GM21528 (cell line): ENCODE measurements at regions not wholly inside any gene's neighbourhood (a gene's known extent, or its start where the extent isn't known, plus 50 kb on each side); places are given as distances from the start of the nearest gene placed in this dataset.

Source experiments
- ATAC-seq: cut with Tn5 transposase; IDR thresholded peaks from one replicate; pipeline ENCODE4 v1.9.1; 2021; ENCODE audit warnings: mild to moderate bottlenecking, moderate library complexity; ENCODE audit not compliant: unreplicated experiment, low FRiP score

GRCh38 chr21:27248814-27249213, 281.9 kb upstream of the ADAMTS5 start:
- ATAC-seq = no peak

GRCh38 chr21:27246741-27247140, 279.9 kb upstream of the ADAMTS5 start:
- no peak for ATAC-seq

DNA sequence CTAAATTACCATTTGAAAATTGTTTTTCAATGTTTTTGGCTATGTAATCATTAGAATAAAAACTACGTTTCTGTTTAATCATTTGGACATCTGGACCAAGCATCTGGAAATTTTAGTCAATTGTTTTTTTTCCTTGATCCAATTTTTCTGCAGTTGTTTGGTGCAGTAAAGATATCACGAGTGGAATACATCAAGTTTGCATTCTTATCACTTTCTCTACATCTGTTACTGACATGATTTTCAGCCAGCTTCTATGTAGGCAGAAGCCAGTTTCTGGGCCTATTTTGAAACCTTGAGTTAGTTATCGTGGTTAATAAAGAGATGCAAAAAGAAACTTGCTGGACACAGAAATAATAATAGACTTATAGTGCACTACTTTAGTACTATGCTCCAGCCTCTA, 277.9 kb upstream of the ADAMTS5 start:
- no peak for ATAC-seq

- no peak for ATAC-seq
These were observed 277.5 kb upstream of the ADAMTS5 start for GRCh38 chr21:27244352-27244751.

- no peak for ATAC-seq
These were observed 274.0 kb upstream of the ADAMTS5 start for GRCh38 chr21:27240839-27241238.

GRCh38 chr21:27233514-27234115, 266.7 kb upstream of the ADAMTS5 start:
- ATAC-seq = no peak

DNA sequence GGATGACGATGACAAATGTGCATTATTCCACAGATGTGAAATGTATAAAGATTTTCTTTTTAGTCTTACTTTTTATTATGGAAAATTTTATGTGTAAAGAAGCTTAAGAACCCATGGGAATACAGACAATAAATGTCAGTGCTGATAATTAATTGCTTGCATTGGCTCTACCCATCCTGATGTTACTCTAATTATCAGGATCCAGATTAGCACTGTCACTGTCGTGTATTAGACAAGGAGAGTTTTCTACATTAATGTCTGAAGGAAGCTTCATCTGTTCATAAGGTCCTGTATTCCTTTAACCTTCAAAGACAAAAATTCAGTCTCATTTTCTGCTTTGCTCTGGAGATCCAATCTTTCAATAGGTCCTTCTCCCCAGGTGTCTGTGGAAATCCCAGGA, 259.1 kb upstream of the ADAMTS5 start:
- ATAC-seq = no peak

- no peak for ATAC-seq
These were observed 258.3 kb upstream of the ADAMTS5 start for GRCh38 chr21:27225151-27225550.

GRCh38 chr21:27224169-27224568, 257.3 kb upstream of the ADAMTS5 start:
- ATAC-seq = no peak

- no peak for ATAC-seq
These were observed 254.2 kb upstream of the ADAMTS5 start for GRCh38 chr21:27221077-27221476.

GRCh38 chr21:27220416-27220815, 253.5 kb upstream of the ADAMTS5 start:
- ATAC-seq = no peak

DNA sequence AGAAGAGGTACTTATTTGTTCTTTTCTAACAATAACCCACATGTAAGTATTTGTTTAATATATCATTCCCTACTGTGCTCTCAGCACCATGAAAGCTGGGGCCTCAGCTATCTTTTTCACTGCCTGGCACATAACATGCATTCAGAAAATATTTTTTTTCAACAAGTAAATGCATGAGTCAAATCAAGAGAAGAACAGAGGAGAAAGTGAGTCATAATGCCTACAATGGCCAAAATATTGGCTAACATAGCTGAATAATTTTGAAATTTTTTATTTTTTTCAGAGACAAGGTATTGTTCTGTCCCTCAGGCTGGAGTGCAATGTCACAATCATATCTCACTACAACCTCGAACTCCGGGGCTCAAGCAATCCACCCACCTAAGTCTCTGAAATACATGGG, 252.2 kb upstream of the ADAMTS5 start:
- ATAC-seq = no peak

DNA sequence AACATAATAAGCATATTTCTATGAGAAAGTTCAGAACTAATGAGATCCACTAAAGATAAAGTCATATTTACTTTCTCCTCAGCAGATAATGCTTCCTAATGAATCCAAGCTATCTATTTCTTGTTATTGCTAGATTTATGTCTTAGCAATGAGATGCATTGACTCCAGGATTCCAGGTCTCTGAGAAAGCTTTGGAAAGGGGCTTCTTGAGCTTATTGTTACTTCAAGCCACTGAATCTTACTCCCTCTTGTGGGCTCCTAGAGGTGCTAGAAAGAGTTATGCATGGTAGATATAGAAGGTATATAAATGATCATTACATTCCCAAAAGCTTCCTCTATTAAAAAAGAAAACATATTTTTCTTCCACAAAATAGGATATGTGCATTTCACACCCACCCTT, 246.4 kb upstream of the ADAMTS5 start:
- ATAC-seq = no peak

GRCh38 chr21:27212441-27212840, 245.6 kb upstream of the ADAMTS5 start:
- no peak for ATAC-seq

- ATAC-seq = no peak
These were observed 242.7 kb upstream of the ADAMTS5 start for GRCh38 chr21:27209546-27209945.

DNA sequence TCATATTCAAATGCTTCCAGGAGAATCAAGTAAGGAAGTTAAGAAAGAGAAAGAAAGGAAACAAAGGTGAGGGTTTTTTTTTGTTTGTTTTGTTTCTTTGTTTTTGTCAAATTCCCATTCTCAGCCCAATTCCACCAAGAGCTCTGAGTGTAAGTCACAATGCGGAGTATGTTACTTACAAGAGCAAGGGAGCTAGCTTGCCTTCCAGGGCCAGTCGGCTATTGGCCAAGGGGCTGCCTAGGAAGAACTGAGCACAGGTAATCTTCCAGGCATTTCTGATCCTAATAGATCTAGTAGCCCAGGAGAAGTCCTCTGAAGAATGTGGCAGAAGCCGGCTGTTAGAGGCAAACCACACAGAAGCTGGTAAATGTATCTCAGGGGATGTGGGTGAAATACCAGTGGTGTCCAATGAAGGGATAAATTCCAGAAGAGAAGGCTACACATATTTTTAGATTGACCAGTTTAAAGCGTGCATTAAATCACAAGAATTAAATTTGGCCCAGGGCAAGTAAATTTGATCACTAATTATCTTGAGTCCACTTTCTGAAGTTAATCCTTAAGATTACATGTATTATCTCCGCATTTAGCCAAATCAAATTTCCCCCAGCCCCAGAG, 239.6 kb upstream of the ADAMTS5 start:
- ATAC-seq = no peak

DNA sequence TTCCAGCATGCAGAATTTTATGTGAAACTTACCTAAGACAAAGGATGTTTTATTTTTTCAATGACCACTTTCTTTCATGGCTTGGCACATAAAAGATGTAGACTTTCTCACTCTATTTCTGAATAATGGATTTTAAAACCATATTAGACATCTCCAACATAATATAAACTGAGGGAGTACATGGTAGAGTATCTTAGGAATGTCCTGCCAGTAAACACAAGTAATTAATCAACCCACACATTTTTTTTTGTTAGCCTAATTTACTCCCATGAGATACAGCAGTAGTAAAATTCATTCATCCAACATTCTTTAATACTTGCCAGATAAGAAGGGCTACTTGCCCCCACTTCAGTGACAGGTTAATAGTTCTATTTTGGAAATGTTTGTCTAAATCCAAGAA, 235.4 kb upstream of the ADAMTS5 start:
- ATAC-seq = no peak

GRCh38 chr21:27201197-27201596, 234.3 kb upstream of the ADAMTS5 start:
- no peak for ATAC-seq

DNA sequence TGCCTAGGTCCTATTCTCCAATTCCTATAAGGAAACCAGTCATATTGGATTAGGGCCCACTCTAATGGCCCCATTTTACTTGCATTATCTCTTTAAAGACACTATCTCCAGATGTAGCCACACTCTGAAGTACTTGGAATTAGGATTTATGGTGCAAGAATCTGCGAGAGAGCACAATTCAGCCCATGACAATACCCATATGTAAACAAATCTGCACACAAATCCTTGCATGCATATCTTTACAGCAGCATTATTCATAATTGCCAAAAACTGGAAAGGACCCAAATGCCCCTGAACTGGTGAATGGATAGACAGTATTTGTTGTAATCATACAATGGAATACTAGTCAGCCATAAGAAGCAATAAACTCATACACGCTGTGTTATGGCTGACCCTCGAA, 229.8 kb upstream of the ADAMTS5 start:
- no peak for ATAC-seq

DNA sequence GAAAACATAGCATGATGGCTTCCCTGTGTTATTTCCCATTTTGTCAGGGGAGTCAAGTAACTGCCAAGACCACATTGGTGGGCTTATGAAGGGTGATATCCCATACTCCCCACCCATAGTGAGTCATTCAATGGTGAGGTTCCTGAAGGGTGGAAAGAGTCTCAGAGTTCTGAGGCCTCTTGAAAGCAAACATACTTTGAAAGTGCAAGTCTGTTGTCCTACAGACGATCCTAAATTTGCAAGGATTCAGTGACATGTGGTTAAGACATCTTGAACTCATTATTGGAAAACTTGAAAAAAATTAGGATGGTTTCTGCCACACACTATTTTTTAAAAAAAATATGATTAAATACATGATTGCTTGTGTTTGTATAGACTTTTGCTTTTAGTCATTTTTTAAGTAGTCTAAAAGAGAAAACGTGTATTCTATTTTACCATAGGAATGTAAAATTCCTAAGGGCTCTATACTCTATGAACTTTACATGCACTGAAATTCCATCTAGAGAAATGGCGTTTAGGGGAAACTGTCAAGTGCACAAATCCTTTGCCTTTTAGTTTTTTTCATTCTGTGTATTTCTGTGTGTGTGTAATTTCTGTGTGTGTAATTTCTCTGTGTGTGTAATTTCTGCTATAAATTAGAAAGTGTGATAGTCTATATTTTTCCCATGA, 225.5 kb upstream of the ADAMTS5 start:
- no peak for ATAC-seq

DNA sequence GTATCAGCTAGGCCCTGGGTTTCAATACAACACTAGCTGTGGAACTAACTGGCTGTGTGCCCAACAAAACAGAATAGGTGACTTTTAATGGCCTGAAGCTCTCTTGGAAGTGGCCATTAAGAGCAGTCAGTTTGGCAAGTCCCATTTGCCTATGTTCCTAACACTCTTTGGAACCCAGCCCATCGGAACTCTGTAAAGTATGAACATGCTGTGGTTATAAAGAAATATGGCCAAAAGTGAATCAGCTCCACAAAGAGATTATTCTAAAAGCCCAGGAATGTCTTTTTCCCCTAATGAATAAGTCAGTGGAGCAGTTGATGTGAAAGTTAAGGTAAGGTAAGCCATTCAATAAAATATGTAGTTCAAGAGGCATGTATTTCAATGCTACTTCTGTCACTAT, 223.7 kb upstream of the ADAMTS5 start:
- ATAC-seq = no peak

DNA sequence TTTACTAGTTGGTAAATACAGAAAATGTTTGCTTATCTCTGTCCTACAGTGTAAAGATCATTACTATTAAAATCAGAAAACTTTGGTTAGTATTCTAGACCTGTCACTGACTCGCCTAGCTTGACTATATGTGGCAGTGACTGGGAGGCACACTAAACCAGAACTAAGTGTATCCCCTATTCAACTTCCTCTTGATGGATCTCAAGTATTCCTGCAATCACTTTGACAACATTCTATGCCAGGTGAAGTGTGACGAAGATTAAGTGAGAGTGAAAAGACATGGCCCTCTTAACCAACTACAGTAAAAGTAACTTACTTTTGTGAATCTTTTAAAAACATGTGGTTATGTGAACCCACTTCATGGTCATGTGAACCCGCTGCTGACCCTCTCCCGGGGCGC, 223.0 kb upstream of the ADAMTS5 start:
- ATAC-seq = no peak
